ENCODE measurements at regions not wholly inside any gene's neighbourhood (a gene's known extent, or its start where the extent isn't known, plus 50 kb on each side); places are given as distances from the start of the nearest gene placed in this dataset.

DNA sequence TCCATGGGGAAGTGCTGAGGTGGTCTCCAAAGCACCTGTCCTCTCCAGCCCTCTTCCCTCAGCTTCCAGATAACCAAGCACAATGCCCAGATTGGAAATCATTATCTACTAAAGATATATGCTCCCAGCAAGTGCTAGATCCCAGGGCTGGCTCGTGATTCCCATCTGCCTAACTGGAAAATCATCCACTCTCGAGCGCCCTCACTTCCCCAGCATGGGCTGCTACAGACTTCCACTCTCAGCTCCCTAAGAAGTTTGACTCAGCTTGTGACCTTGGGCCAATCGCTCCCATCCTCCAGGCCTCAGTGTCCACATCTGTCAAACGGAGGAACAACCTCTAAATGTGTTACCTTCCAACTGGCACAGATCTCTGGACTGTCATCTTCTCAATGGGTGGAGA lies 112.4 kb upstream of the ZMIZ1 start:
- POLR2A ChIA-PET (ENCODE audit: low non-redundant PET) = no interaction called here
- TF ChIP-seq CTCF (conservative IDR thresholded peaks at IDR 0.05; ENCODE audit: low read depth, low read length) (no peak), EZH2 (IDR thresholded peaks at IDR 0.05; ENCODE audit: borderline replicate concordance, low read depth, low read length, poor library complexity, severe bottlenecking) (no peak)
- CTCF ChIA-PET = no interaction called here

DNA sequence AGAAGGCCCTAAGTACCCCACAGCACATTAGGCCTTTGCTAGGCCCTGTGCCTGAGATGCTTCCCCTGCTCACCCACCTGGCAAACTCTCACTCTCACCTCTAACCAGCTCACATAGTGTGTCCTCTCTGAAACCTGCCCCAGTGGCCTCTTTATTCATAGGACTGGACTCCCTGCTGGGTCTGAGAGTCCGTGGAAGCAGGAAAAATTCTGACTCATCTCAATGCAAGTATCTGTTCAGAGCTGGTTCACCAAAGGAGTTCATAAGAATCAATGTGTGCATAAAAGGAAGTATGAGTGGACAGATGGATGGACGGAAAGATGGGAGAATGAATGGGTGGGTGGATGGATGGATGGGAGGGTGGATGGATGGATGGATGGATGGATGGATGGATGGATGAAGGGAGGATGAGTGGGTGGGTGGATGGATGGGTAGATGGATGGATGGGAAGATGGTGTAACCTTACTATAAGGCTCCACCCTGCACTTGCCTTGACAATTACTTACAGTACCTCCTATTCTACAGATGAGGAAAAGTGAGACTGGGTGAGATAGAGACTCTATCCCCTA lies 111.2 kb upstream of the ZMIZ1 start:
- no TSS peak for BruUV-seq (replicated peaks)
- ChIA-PET POLR2A (ENCODE audit: low non-redundant PET) (no interaction called here), CTCF (no interaction called here)

More for the DNA sequence above, 112.4 kb upstream of the ZMIZ1 start:
- BruUV-seq (replicated peaks) = no TSS peak
- no peak for DNase-seq (ENCODE audit: low spot score)
- no peak overlapping the region for H3K27ac ChIP-seq (ENCODE audit: low read depth, low read length, poor library complexity, severe bottlenecking)
- H3K4me3 ChIP-seq (ENCODE audit: low read depth, low read length, poor library complexity, severe bottlenecking) = no peak overlapping the region
- no peaks in the 10 kb centered on the region for H3K9me3 ChIP-seq (ENCODE audit: low read depth, low read length, poor library complexity, severe bottlenecking)
- intact Hi-C loops (cut with micrococcal nuclease; ENCODE audit: unreplicated experiment) = no loop called here
- no peaks in the 10 kb centered on the region for H3K36me3 ChIP-seq (ENCODE audit: insufficient read depth, low read length, poor library complexity, severe bottlenecking)
- H3K27me3 ChIP-seq (replicated peaks; ENCODE audit: insufficient read depth, low read depth, low read length, poor library complexity) = no peaks in the 10 kb centered on the region
- peaks cover 6% of the 10 kb centered on the region for H3K4me1 ChIP-seq (ENCODE audit: insufficient read depth, low read length, poor library complexity, severe bottlenecking)

DNA sequence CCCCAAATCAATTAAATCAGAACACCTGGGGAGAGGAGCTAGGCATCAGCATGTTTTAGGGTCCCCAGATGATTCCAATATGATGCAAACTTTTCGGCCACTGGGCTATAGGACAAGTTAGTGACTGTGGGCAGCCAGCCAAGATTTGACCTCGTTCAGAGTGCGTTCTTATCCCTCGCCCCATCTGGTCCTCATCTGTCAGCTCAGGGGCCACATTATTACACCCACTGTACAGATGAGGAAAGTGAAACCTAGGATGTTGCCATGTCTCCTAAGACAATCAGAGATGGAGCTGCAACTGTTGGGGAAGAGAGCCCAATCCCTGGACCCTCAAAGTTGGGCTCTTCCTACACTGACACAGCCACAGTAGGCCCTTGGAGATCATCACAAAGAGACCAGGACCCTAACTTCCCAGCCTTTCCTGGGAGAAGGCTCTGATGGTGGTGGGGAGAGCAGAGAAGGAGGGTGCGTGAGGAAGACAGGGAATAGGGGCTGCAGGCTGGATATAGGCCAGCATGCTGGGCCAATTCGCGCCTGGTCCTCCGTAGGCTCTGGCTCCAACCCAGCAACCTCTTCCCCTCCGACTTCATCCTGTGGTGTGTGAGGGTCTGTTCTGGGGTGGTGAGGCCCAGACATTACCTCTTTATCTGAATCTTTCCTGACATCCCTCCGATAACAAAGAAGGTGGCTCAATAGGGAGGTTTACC lies 109.4 kb upstream of the ZMIZ1 start:
- Histone ChIP-seq H3K4me1 (ENCODE audit: insufficient read depth, low read length, poor library complexity, severe bottlenecking) (no peaks in the 10 kb centered on the region), H3K36me3 (ENCODE audit: insufficient read depth, low read length, poor library complexity, severe bottlenecking) (no peaks in the 10 kb centered on the region), H3K27ac (ENCODE audit: low read depth, low read length, poor library complexity, severe bottlenecking) (no peak overlapping the region), H3K27me3 (replicated peaks; ENCODE audit: insufficient read depth, low read depth, low read length, poor library complexity) (no peaks in the 10 kb centered on the region), H3K9me3 (ENCODE audit: low read depth, low read length, poor library complexity, severe bottlenecking) (no peaks in the 10 kb centered on the region), H3K4me3 (ENCODE audit: low read depth, low read length, poor library complexity, severe bottlenecking) (no peak overlapping the region)
- intact Hi-C loops (cut with micrococcal nuclease; ENCODE audit: unreplicated experiment) = no loop called here
- TF ChIP-seq CTCF (conservative IDR thresholded peaks at IDR 0.05; ENCODE audit: low read depth, low read length) (no peak), EZH2 (IDR thresholded peaks at IDR 0.05; ENCODE audit: borderline replicate concordance, low read depth, low read length, poor library complexity, severe bottlenecking) (no peak)
- no peak for DNase-seq (ENCODE audit: low spot score)
- BruUV-seq (replicated peaks) = no TSS peak
- ChIA-PET POLR2A (ENCODE audit: low non-redundant PET) (no interaction called here), CTCF (no interaction called here)

More for the DNA sequence above, 111.2 kb upstream of the ZMIZ1 start:
- Histone ChIP-seq H3K36me3 (ENCODE audit: insufficient read depth, low read length, poor library complexity, severe bottlenecking) (no peaks in the 10 kb centered on the region), H3K9me3 (ENCODE audit: low read depth, low read length, poor library complexity, severe bottlenecking) (no peaks in the 10 kb centered on the region), H3K27me3 (replicated peaks; ENCODE audit: insufficient read depth, low read depth, low read length, poor library complexity) (no peaks in the 10 kb centered on the region), H3K4me1 (ENCODE audit: insufficient read depth, low read length, poor library complexity, severe bottlenecking) (peaks cover 6% of the 10 kb centered on the region), H3K4me3 (ENCODE audit: low read depth, low read length, poor library complexity, severe bottlenecking) (no peak overlapping the region), H3K27ac (ENCODE audit: low read depth, low read length, poor library complexity, severe bottlenecking) (no peak overlapping the region)
- intact Hi-C loops (cut with micrococcal nuclease; ENCODE audit: unreplicated experiment) = no loop called here
- TF ChIP-seq EZH2 (IDR thresholded peaks at IDR 0.05; ENCODE audit: borderline replicate concordance, low read depth, low read length, poor library complexity, severe bottlenecking) = no peak
- no peak for DNase-seq (ENCODE audit: low spot score)

GRCh38 chr10:78959924-78960285 lies 108.9 kb upstream of the ZMIZ1 start:
- intact Hi-C loops (cut with micrococcal nuclease; ENCODE audit: unreplicated experiment) = no loop called here
- H3K4me3 ChIP-seq (ENCODE audit: low read depth, low read length, poor library complexity, severe bottlenecking) = no peak overlapping the region
- no peaks in the 10 kb centered on the region for H3K27me3 ChIP-seq (replicated peaks; ENCODE audit: insufficient read depth, low read depth, low read length, poor library complexity)
- no peaks in the 10 kb centered on the region for H3K4me1 ChIP-seq (ENCODE audit: insufficient read depth, low read length, poor library complexity, severe bottlenecking)
- H3K27ac ChIP-seq (ENCODE audit: low read depth, low read length, poor library complexity, severe bottlenecking) = no peak overlapping the region
- no peaks in the 10 kb centered on the region for H3K9me3 ChIP-seq (ENCODE audit: low read depth, low read length, poor library complexity, severe bottlenecking)
- DNase-seq (ENCODE audit: low spot score) = no peak
- ChIA-PET POLR2A (ENCODE audit: low non-redundant PET) (no interaction called here), CTCF (no interaction called here)
- TF ChIP-seq EZH2 (IDR thresholded peaks at IDR 0.05; ENCODE audit: borderline replicate concordance, low read depth, low read length, poor library complexity, severe bottlenecking) (no peak), CTCF (conservative IDR thresholded peaks at IDR 0.05; ENCODE audit: low read depth, low read length) (no peak)
- BruUV-seq (replicated peaks) = no TSS peak
- H3K36me3 ChIP-seq (ENCODE audit: insufficient read depth, low read length, poor library complexity, severe bottlenecking) = no peaks in the 10 kb centered on the region
